K562 (cell line): ENCODE measurements at regions not wholly inside any gene's neighbourhood (a gene's known extent, or its start where the extent isn't known, plus 50 kb on each side); places are given as distances from the start of the nearest gene placed in this dataset.

ENCODE experiments used
- ATAC-seq: fragments of 200-7000 bp; cut with Tn5 transposase; 3 replicates; pipeline ENCODE4 v1.9.1; 2020; ENCODE audit warnings: moderate library complexity
- BruUV-seq: library from RNA; stranded (reverse); fragments of 400-500 nt; replicated peaks from 2 replicates; lab custom pipeline; 2021; lab: Mats Ljungman, UMichigan
- CTCF ChIA-PET: fragments of 300-600 bp; formaldehyde crosslinking; extraction: SDS; loops from one replicate; lab custom pipeline; 2021; ENCODE audit warnings: low intra/inter-chr PET ratio; lab: Yijun Ruan, JAX
- POLR2A ChIA-PET: fragments of 300-600, 350-650 bp; sonication (Branson Sonifier 250); formaldehyde crosslinking; extraction: SDS; loops from one replicate; lab custom pipeline; 2021; ENCODE audit warnings: antibody characterized with exemption, inconsistent platforms; lab: Yijun Ruan, JAX
- DNase-seq, 4 experiments: peaks; one replicate each; pipeline versions ENCODE4 v3.0.0 to v3.0.0-alpha.2; 2011 to 2018; ENCODE audit warnings: low spot score in 3 of 4, mixed read lengths in 3 of 4; ENCODE audit errors: extremely low read depth in 1 of 4
- FAIRE-seq: peaks from 2 replicates; lab custom pipeline; 2011; peaks lifted over from hg19 to GRCh38; lab: Jason Lieb, UNC
- H2AFZ ChIP-seq: 2 replicates; pipeline ENCODE4 v1.6.0; 2011; ENCODE audit warnings: low read depth, low read length, control low read depth, inconsistent platforms
- H3K27ac ChIP-seq: fragments of 200-600 bp; 3 replicates; pipeline ENCODE4 v1.8.0; 2011; ENCODE audit warnings: low read depth, mild to moderate bottlenecking, control low read depth, inconsistent platforms, low read length, moderate library complexity, mixed read lengths; ENCODE audit errors: extremely low read depth
- H3K27me3 ChIP-seq, 2 experiments: fragments of 300-600 bp in 1 of 2; 2 replicates in 1 of 2; 3 replicates in 1 of 2; pipeline versions ENCODE4 v1.6.0 to v1.8.0; 2011; ENCODE audit warnings: inconsistent platforms in 2 of 2, low read length in 2 of 2, mild to moderate bottlenecking in 1 of 2, mixed read lengths in 1 of 2, moderate library complexity in 1 of 2; ENCODE audit not compliant: control insufficient read depth in 2 of 2, insufficient read depth in 2 of 2
- H3K36me3 ChIP-seq: fragments of 300-600 bp; 3 replicates; pipeline ENCODE4 v1.8.0; 2011; ENCODE audit warnings: mild to moderate bottlenecking, low read length, inconsistent platforms; ENCODE audit not compliant: control insufficient read depth, insufficient read depth
- H3K4me1 ChIP-seq, 2 experiments: fragments of 200-600 bp in 1 of 2; replicated peaks in 1 of 2; 2 replicates in 1 of 2; 3 replicates in 1 of 2; pipeline versions ENCODE4 v1.5.1 to v1.8.0; 2011; ENCODE audit warnings: inconsistent platforms in 2 of 2, low read length in 2 of 2, mild to moderate bottlenecking in 1 of 2, mixed read lengths in 1 of 2, moderate library complexity in 1 of 2; ENCODE audit not compliant: control insufficient read depth in 2 of 2, insufficient read depth in 2 of 2
- H3K4me2 ChIP-seq: 2 replicates; pipeline ENCODE4 v1.6.1; 2011; ENCODE audit warnings: low read length, control low read depth, inconsistent platforms, mixed read lengths; ENCODE audit not compliant: insufficient read depth
- H3K4me3 ChIP-seq: fragments of 200-600 bp; sonication (generic), shearing (Covaris generic); 2 replicates; pipeline ENCODE4 v1.5.1; 2016; ENCODE audit warnings: control low read depth, inconsistent platforms
- H3K79me2 ChIP-seq: fragments of 200-600 bp; 3 replicates; pipeline ENCODE4 v1.8.0; 2011; ENCODE audit warnings: low read length, inconsistent platforms; ENCODE audit not compliant: control insufficient read depth, insufficient read depth
- H3K9ac ChIP-seq, 2 experiments: 2 replicates each; pipeline versions ENCODE4 v1.6.0 to v1.6.1; 2011; ENCODE audit warnings: low read depth in 2 of 2, low read length in 2 of 2, control low read depth in 1 of 2, inconsistent platforms in 1 of 2, mild to moderate bottlenecking in 1 of 2, mixed read lengths in 1 of 2; ENCODE audit not compliant: insufficient read depth in 1 of 2
- H3K9me1 ChIP-seq: one replicate; pipeline ENCODE4 v1.6.0; 2011; ENCODE audit warnings: inconsistent platforms, mild to moderate bottlenecking, low read length, moderate library complexity; ENCODE audit not compliant: control insufficient read depth, insufficient read depth
- H3K9me3 ChIP-seq: replicated peaks from 2 replicates; pipeline ENCODE4 v1.5.1; 2011; ENCODE audit warnings: low read depth, low read length, inconsistent platforms; ENCODE audit not compliant: control insufficient read depth, insufficient read depth
- H4K20me1 ChIP-seq: replicated peaks from 2 replicates; pipeline ENCODE4 v1.6.1; 2011; ENCODE audit warnings: low read length, inconsistent platforms, mixed read lengths; ENCODE audit not compliant: control insufficient read depth, insufficient read depth
- BHLHE40 ChIP-seq: IDR thresholded peaks from 2 replicates; pipeline ENCODE4 v1.6.1; 2011; ENCODE audit warnings: low read length, improper control_type of control experiment
- DEAF1 ChIP-seq: fragments of 450-650 bp; formaldehyde crosslinking; IDR thresholded peaks from 2 replicates; pipeline ENCODE4 v1.4.0; 2020; ENCODE audit warnings: mild to moderate bottlenecking, moderate library complexity
- HNRNPUL1 ChIP-seq: fragments of 200-400 bp; formaldehyde crosslinking; IDR thresholded peaks from 2 replicates; pipeline ENCODE4 v1.6.1; 2017; ENCODE audit warnings: low read length
- MCM5 ChIP-seq: fragments of 450-650 bp; IDR thresholded peaks from 2 replicates; pipeline ENCODE4 v1.6.1; 2016; ENCODE audit warnings: low read depth
- NCOA2 ChIP-seq, 2 experiments: fragments of 450-650 bp; IDR thresholded peaks; 2 replicates each; pipeline ENCODE4 v1.6.1; 2018; ENCODE audit warnings: mild to moderate bottlenecking in 2 of 2, moderate library complexity in 1 of 2; ENCODE audit not compliant: partially characterized antibody in 2 of 2
- NFE2L1 ChIP-seq: fragments of 450-650 bp; IDR thresholded peaks from 2 replicates; pipeline ENCODE4 v1.6.1; 2016; ENCODE audit warnings: missing genetic modification characterization, low read depth, mild to moderate bottlenecking, missing compliant biosample characterization, moderate library complexity, borderline replicate concordance
- NFYB ChIP-seq: IDR thresholded peaks from 2 replicates; pipeline ENCODE4 v1.6.1; 2011; ENCODE audit warnings: mild to moderate bottlenecking, moderate library complexity; ENCODE audit not compliant: insufficient read length; ENCODE audit errors: extremely low read depth
- NR2C2 ChIP-seq, 2 experiments: fragments of 200-800 bp in 1 of 2; sonication (Bioruptor generic) in 1 of 2; sonication (generic) in 1 of 2; formaldehyde crosslinking in 1 of 2; IDR thresholded peaks; 2 replicates each; pipeline versions ENCODE4 v1.6.1 to v1.8.0; 2016 to 2022; ENCODE audit warnings: mild to moderate bottlenecking in 1 of 2, missing compliant biosample characterization in 1 of 2, missing genetic modification characterization in 1 of 2, missing genetic modification reagents in 1 of 2
- POLR3A ChIP-seq: IDR thresholded peaks from 2 replicates; pipeline ENCODE4 v1.6.1; 2011; ENCODE audit warnings: borderline replicate concordance, mild to moderate bottlenecking, moderate library complexity; ENCODE audit not compliant: insufficient read length, insufficient read depth; ENCODE audit errors: extremely low read depth
- TEAD4 ChIP-seq, 2 experiments: sonication (generic) in 1 of 2; formaldehyde crosslinking in 1 of 2; IDR thresholded peaks; 2 replicates each; pipeline versions ENCODE4 v1.6.1 to v1.8.0; 2012 to 2022; ENCODE audit warnings: borderline replicate concordance in 1 of 2, inconsistent platforms in 1 of 2, low read length in 1 of 2, mild to moderate bottlenecking in 1 of 2, missing genetic modification reagents in 1 of 2
- TRIM25 ChIP-seq: fragments of 450-650 bp; IDR thresholded peaks from 2 replicates; pipeline ENCODE4 v1.7.0; 2016; ENCODE audit warnings: borderline replicate concordance
- ZNF384 ChIP-seq: IDR thresholded peaks from 2 replicates; pipeline ENCODE4 v1.6.1; 2012; ENCODE audit warnings: low read depth, low read length, improper control_type of control experiment
- WGBS: fragments of 100-300 bp; shearing (Covaris generic); methylation state at CpG from one replicate; pipeline ENCODE4 v1.1.6; 2016; ENCODE audit warnings: low coverage, mixed read lengths; ENCODE audit not compliant: insufficient coverage; ENCODE audit errors: missing lambda C conversion rate; 5-methylcytosine and 5-hydroxymethylcytosine counted together
- in situ Hi-C: fragments of 300-500 bp; cut with MboI; formaldehyde crosslinking; loops from 4 replicates; pipeline ENCODE4 v1.15.0; 2018; ENCODE audit warnings: inconsistent platforms, mixed read lengths
- intact Hi-C: fragments of 100-400 bp; cut with micrococcal nuclease; formaldehyde crosslinking; loops from 2 replicates; pipeline ENCODE4 v1.14.2; 2022
- TF ChIP-seq, protein P1 (sequence below): fragments of 250-450 bp; sonication (Bioruptor Pico); IDR thresholded peaks from 2 replicates; pipeline ENCODE4 v1.5.0; 2020; ENCODE audit warnings: mild to moderate bottlenecking, borderline replicate concordance
- TF ChIP-seq, protein P2 (sequence below): sonication (generic); formaldehyde crosslinking; IDR thresholded peaks from 2 replicates; pipeline ENCODE4 v1.8.1; 2023; ENCODE audit warnings: mild to moderate bottlenecking, missing genetic modification reagents

DNA sequence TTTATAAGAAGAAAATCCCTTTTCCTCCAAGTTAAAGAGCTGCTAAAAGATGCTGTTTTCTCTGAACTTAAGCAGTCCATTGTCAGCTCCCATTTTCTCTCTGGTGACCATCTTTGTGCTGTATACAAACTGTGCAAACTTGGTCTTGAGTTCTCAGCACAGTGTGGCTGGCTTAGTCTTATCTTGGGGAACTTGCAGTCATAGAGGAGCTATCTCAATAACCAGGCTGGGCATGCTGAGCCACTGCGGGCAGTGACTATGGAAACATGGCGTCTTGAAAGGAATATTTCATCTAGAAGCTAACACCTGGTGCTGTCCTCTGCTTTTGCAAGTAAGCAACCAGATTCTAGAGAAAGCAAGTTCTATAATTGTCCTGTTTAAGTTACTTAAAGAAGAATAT, 1334.4 kb upstream of the CELF4 start:
- H3K4me3 ChIP-seq, result no peak overlapping the region
- intact Hi-C loops, result no loop called here
- no peaks in the 10 kb centered on the region for H3K79me2 ChIP-seq
- H3K4me1 ChIP-seq, result no peaks in the 10 kb centered on the region
- DNase-seq (no peak), ATAC-seq (no peak), FAIRE-seq (no peak)
- no TSS peak for BruUV-seq
- no peaks in the 10 kb centered on the region for H3K9me1 ChIP-seq
- H3K27ac ChIP-seq, result no peak overlapping the region
- WGBS, result 0% methylated on average over 2 of the region's 2 CpGs
- H2AFZ ChIP-seq, result no peak overlapping the region
- in situ Hi-C loops, result no loop called here
- no peaks in the 10 kb centered on the region for H3K36me3 ChIP-seq
- CTCF ChIA-PET, result no interaction called here
- H3K9me3 ChIP-seq, result no peaks in the 10 kb centered on the region; the same call in 1 of the 2 replicates
- H3K4me2 ChIP-seq, result no peak overlapping the region
- H3K9ac ChIP-seq, result no peak overlapping the region
- no peaks in the 10 kb centered on the region for H4K20me1 ChIP-seq
- POLR2A ChIA-PET, result no interaction called here
- no peaks in the 10 kb centered on the region for H3K27me3 ChIP-seq
- TF ChIP-seq NCOA2 (IDR thresholded peaks at IDR 0.05; ENCODE audit: partially characterized antibody in 2 of 2) (no peak), NFYB (no peak), NR2C2 (CRISPR knock-in tag; IDR thresholded peaks at IDR 0.05) (no peak), NR2C2 (tag; IDR thresholded peaks at IDR 0.05) (no peak), DEAF1 (CRISPR knock-in tag) (no peak), TRIM25 (no peak), ZNF384 (no peak), NFE2L1 (tag) (no peak), TEAD4 (IDR thresholded peaks at IDR 0.05; ENCODE audit: low read length) (no peak), TEAD4 (CRISPR knock-in tag; IDR thresholded peaks at IDR 0.05; ENCODE audit: borderline replicate concordance) (no peak), HNRNPUL1 (no peak), BHLHE40 (no peak), MCM5 (no peak), POLR3A (no peak)
- TF ChIP-seq, protein P1, sequence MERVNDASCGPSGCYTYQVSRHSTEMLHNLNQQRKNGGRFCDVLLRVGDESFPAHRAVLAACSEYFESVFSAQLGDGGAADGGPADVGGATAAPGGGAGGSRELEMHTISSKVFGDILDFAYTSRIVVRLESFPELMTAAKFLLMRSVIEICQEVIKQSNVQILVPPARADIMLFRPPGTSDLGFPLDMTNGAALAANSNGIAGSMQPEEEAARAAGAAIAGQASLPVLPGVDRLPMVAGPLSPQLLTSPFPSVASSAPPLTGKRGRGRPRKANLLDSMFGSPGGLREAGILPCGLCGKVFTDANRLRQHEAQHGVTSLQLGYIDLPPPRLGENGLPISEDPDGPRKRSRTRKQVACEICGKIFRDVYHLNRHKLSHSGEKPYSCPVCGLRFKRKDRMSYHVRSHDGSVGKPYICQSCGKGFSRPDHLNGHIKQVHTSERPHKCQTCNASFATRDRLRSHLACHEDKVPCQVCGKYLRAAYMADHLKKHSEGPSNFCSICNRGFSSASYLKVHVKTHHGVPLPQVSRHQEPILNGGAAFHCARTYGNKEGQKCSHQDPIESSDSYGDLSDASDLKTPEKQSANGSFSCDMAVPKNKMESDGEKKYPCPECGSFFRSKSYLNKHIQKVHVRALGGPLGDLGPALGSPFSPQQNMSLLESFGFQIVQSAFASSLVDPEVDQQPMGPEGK, result no peak
- TF ChIP-seq, protein P2, sequence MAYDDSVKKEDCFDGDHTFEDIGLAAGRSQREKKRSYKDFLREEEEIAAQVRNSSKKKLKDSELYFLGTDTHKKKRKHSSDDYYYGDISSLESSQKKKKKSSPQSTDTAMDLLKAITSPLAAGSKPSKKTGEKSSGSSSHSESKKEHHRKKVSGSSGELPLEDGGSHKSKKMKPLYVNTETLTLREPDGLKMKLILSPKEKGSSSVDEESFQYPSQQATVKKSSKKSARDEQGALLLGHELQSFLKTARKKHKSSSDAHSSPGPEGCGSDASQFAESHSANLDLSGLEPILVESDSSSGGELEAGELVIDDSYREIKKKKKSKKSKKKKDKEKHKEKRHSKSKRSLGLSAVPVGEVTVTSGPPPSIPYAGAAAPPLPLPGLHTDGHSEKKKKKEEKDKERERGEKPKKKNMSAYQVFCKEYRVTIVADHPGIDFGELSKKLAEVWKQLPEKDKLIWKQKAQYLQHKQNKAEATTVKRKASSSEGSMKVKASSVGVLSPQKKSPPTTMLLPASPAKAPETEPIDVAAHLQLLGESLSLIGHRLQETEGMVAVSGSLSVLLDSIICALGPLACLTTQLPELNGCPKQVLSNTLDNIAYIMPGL (CRISPR knock-in tag), result no peak
